IPS-18a (cell line): ENCODE measurements at regions not wholly inside any gene's neighbourhood (a gene's known extent, or its start where the extent isn't known, plus 50 kb on each side); places are given as distances from the start of the nearest gene placed in this dataset.

Experiments
- H3K27ac ChIP-seq: one replicate; pipeline ENCODE4 v1.5.1; 2013; ENCODE audit warnings: low read length
- H3K27me3 ChIP-seq: one replicate; pipeline ENCODE4 v1.6.1; 2013; ENCODE audit warnings: mild to moderate bottlenecking, low read length; ENCODE audit not compliant: control insufficient read depth, insufficient read depth
- H3K36me3 ChIP-seq: one replicate; pipeline ENCODE4 v1.6.1; 2013; ENCODE audit warnings: low read depth, low read length; ENCODE audit not compliant: control insufficient read depth
- H3K4me1 ChIP-seq: one replicate; pipeline ENCODE4 v1.6.1; 2013; ENCODE audit warnings: low read depth, low read length; ENCODE audit not compliant: control insufficient read depth
- H3K4me3 ChIP-seq: one replicate; pipeline ENCODE4 v1.5.1; 2013; ENCODE audit warnings: low read length
- H3K9ac ChIP-seq: one replicate; pipeline ENCODE4 v1.6.1; 2013; ENCODE audit warnings: mild to moderate bottlenecking, low read length, moderate library complexity
- H3K9me3 ChIP-seq: one replicate; pipeline ENCODE4 v1.6.1; 2013; ENCODE audit warnings: low read depth, low read length; ENCODE audit not compliant: control insufficient read depth

DNA sequence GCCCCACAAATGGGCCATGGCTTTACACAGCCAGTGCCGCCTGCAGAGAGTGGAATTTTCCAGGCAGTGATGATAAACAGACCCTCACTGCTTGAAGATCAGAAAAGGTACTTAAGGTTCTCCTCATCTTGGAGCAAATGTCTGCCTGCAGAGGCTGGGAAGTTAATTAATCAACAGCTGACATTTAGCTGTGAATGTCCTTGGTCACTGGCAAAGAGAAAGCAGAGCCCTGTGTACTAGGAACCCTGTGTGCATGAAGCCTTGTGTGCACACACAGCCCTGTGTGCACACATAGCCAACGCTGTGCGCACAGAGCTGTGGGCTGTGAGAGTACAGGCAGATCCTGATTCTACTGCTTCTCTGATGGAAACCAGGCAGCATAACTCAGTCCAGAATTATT lies 291.6 kb upstream of the MKI67 start:
- H3K4me1 ChIP-seq = peaks cover 7% of the 10 kb centered on the region
- no peak overlapping the region for H3K4me3 ChIP-seq
- no peaks in the 10 kb centered on the region for H3K36me3 ChIP-seq
- H3K9me3 ChIP-seq = no peaks in the 10 kb centered on the region
- no peaks in the 10 kb centered on the region for H3K27me3 ChIP-seq
- no peak overlapping the region for H3K9ac ChIP-seq
- no peak overlapping the region for H3K27ac ChIP-seq

DNA sequence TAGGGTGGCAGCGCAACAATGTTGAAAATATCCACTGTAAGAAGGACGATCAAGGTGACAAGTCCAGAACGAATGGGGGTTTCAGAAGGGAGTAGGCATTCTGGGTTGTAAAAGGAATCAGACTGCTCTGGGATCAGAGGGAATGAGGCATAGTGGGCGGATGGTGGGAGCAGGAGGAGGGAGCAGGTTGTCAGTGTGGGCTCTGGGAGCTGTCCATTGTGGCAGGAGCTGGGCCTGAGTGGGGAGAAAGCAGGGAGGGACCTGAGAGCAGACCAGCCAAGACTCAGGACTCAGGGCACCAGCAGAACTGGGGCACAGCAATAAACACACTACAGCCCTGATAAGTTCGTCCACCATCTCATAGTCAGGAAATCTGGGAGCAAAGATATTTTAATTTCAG lies 292.6 kb upstream of the MKI67 start:
- Histone ChIP-seq H3K36me3 (no peaks in the 10 kb centered on the region), H3K4me1 (peaks cover 7% of the 10 kb centered on the region), H3K9me3 (no peaks in the 10 kb centered on the region), H3K9ac (no peak overlapping the region), H3K4me3 (no peak overlapping the region), H3K27me3 (no peaks in the 10 kb centered on the region), H3K27ac (no peak overlapping the region)

DNA sequence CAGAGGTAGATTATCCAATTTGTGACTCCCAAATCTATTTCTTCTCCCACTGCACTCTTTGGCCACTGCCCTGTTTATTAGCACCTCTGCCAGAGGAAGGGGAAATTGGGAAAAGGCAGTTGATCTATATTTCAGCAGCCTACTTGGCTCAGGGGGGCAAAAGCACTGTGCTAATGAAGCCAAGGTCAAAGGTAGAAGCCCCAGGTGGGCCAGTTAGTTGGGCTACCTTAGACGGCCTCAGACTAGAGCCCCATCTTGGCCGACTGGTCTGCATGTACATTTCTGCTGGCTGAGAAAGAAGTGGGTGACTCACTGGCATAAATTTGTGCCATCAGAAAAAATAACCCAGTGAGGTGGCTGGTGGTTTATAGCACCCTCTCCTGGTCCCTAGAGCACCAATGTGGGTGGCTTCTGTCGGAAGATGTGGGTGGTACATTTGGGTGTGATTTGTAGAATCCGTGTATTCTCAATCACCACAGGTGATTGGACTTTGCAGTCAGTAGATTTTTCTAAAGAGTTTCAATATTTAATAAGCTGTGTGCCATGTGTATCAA lies 293.3 kb upstream of the MKI67 start:
- Histone ChIP-seq H3K9me3 (no peaks in the 10 kb centered on the region), H3K27me3 (no peaks in the 10 kb centered on the region), H3K27ac (no peak overlapping the region), H3K4me3 (no peak overlapping the region), H3K36me3 (no peaks in the 10 kb centered on the region), H3K4me1 (peaks cover 3% of the 10 kb centered on the region), H3K9ac (no peak overlapping the region)

DNA sequence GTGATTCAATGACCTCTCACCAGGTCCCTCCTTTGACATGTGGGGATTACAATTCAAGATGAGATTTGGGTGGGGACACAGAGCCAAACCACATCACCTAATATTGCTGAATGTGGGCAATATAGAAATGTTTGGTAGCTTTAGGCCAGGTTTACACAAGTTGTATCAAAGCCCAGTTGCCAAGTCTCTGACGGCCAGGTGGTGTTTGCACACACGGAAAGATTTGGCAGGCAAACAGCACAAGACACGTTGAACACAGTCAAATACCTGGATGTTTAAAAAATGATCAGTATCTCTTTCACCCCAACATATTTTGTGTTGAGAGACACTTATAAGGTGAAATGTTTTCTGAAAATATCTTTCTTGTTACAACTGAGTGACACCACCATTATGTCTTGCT lies 294.4 kb upstream of the MKI67 start:
- Histone ChIP-seq H3K4me1 (no peaks in the 10 kb centered on the region), H3K27ac (no peak overlapping the region), H3K36me3 (no peaks in the 10 kb centered on the region), H3K9ac (no peak overlapping the region), H3K4me3 (no peak overlapping the region), H3K27me3 (no peaks in the 10 kb centered on the region), H3K9me3 (no peaks in the 10 kb centered on the region)

DNA sequence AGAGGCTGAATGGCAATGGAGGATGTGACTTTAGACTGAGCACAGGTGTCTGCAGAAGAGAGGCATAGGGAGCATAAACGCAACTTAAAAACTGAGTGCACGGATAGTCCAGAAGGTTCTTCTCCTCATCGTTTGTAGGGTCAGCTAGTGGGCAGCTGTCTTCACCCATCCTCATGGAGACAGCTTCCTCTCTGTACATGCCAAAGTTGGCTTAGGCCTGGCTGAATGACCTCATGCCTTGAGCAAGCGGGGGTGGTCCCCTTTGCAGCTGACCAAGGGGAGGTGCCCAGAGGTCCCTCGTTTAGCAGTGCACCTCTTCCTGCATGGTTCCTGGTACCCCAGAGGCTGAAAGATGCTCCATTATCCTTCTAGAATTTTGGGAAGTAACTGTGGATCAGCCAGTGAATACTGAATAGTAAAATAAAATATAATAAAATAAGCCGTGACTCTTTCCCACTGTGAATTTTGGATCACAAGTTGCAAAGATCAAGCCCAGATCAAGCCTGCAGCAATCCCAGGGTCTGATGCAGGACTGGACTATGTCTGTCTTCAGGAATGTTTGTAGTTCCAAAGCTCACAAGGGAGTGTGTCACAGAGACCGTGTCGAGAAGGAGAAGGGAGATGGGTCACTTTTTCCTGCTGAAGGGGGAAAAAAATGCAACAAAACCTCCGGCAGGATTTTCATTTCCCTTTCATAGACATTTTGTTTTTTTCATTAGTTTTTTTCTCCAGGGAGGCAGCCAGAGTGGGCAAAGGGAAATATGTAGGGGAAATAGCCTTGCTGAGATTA lies 295.3 kb upstream of the MKI67 start:
- Histone ChIP-seq H3K27ac (no peak overlapping the region), H3K4me1 (no peaks in the 10 kb centered on the region), H3K27me3 (no peaks in the 10 kb centered on the region), H3K9ac (no peak overlapping the region), H3K4me3 (no peak overlapping the region), H3K9me3 (no peaks in the 10 kb centered on the region), H3K36me3 (no peaks in the 10 kb centered on the region)

DNA sequence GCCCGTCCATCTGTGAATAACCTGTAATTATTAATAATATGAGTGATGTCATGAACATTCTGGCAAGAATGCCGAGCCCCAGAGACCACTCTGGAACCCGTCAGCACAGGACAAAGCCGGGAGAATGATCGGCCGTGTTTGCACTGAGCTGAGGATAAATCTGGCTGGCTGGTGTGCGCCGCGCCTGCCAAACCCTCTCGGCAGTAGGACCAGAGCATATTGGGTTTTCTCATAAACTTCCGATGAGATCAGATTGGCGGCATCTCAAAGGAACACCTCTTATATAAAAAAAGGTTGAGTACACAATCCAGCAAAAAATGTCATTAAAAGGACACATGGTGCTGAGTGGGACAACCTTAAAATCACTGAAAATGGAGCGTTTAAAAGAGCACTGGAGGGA lies 296.0 kb upstream of the MKI67 start:
- no peak overlapping the region for H3K4me3 ChIP-seq
- H3K27ac ChIP-seq = no peak overlapping the region
- no peaks in the 10 kb centered on the region for H3K36me3 ChIP-seq
- no peak overlapping the region for H3K9ac ChIP-seq
- H3K27me3 ChIP-seq = no peaks in the 10 kb centered on the region
- H3K4me1 ChIP-seq = no peaks in the 10 kb centered on the region
- no peaks in the 10 kb centered on the region for H3K9me3 ChIP-seq

DNA sequence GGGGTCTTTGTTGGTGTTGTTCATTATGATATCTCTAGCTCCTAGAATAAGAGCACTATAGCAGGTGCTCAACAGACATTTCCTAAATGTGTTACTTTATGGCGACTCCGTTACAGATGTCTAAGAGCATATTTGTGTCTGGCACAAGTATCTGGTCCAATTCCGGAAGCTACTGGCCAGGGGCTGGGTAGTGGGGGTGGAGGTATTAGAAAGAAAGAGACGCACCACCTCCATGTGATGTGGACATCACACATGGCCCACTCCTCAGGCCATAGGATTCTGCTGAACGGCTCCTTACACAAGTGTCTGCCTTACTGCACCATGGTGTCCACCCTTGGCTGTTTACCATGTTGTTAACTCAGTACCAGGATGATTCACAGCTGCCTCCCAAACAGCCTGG lies 296.8 kb upstream of the MKI67 start:
- Histone ChIP-seq H3K36me3 (no peaks in the 10 kb centered on the region), H3K27me3 (no peaks in the 10 kb centered on the region), H3K4me3 (no peak overlapping the region), H3K27ac (no peak overlapping the region), H3K9me3 (no peaks in the 10 kb centered on the region), H3K4me1 (no peaks in the 10 kb centered on the region), H3K9ac (no peak overlapping the region)

DNA sequence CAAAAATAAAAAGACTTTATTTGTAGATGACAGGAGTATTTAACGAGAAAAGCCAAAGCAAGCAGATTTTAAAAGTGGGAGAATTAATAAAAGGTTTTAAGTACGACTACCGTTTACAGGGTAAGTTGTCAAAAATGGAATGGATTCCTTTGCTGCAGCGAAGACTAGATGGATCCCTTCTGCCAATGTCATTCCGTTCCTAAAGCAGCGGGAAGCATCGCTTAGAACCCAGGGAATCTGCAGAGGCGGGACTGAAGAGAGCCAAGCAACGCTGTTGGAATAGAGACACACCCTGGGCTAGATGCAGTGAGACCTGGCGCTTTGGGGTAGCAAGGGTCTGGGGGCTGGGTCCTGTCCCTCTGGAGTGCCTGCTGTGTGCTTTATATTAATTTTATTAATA lies 303.1 kb upstream of the MKI67 start:
- Histone ChIP-seq H3K27ac (no peak overlapping the region), H3K27me3 (no peaks in the 10 kb centered on the region), H3K36me3 (no peaks in the 10 kb centered on the region), H3K4me3 (no peak overlapping the region), H3K9me3 (no peaks in the 10 kb centered on the region), H3K9ac (no peak overlapping the region), H3K4me1 (no peaks in the 10 kb centered on the region)

DNA sequence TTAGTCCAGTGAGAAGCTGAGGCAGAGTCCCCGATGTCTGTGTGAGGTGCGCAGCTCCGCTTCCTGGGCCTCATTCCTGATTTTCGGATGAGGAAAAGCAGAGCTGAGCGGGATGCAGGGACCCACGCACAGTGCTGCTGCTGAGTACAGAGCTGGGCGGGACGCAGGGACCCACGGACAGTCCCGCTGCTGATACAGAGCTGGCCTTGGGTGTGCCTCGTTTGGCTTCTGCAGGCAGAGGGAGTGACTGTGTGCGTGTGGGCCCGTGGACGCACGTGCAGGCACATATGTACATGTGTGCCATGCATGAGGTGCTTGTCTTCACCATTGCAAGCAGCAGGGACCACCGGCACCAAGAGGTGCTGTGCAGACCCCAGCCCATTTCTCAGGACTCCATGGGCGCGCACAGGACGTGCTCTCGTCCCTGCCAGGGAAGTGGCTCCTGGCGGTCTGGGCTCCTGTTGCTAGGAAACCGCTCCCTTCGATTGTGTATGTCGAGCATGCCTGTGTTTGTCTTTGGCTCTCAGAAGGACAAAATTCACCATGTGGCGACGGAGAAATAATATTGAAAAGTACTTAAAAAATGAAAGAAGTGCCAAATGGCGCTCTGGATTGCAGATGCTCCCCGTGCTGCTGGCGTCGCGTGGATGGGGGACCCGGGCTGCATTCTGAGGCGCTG lies 303.8 kb upstream of the MKI67 start:
- no peak overlapping the region for H3K27ac ChIP-seq
- H3K4me1 ChIP-seq = no peaks in the 10 kb centered on the region
- no peaks in the 10 kb centered on the region for H3K36me3 ChIP-seq

DNA sequence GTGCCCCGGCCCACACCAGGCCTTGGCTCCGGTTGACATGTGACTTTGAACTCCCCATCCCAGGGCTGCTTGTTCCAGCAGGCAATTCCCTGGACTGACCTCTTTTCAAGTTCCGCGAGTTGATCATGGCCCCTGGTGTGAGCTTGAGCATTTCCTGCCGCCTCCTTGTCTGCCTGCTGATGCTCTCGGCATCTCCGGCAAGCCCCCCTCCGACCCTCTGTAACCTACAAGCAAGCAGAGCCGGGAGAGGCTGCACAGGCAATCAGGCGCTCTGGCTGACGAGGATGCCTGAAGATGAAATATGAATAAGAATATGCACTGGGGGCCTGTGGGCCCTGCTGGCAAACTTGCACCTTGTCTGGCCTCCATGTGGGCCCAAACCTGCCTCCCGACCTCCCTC lies 304.9 kb upstream of the MKI67 start:
- Histone ChIP-seq H3K4me1 (no peaks in the 10 kb centered on the region), H3K36me3 (no peaks in the 10 kb centered on the region), H3K9me3 (no peaks in the 10 kb centered on the region), H3K27ac (no peak overlapping the region), H3K9ac (no peak overlapping the region), H3K4me3 (no peak overlapping the region), H3K27me3 (no peaks in the 10 kb centered on the region)

More for the DNA sequence above, 303.8 kb upstream of the MKI67 start:
- no peak overlapping the region for H3K4me3 ChIP-seq
- H3K9ac ChIP-seq = no peak overlapping the region
- no peaks in the 10 kb centered on the region for H3K27me3 ChIP-seq
- no peaks in the 10 kb centered on the region for H3K9me3 ChIP-seq

DNA sequence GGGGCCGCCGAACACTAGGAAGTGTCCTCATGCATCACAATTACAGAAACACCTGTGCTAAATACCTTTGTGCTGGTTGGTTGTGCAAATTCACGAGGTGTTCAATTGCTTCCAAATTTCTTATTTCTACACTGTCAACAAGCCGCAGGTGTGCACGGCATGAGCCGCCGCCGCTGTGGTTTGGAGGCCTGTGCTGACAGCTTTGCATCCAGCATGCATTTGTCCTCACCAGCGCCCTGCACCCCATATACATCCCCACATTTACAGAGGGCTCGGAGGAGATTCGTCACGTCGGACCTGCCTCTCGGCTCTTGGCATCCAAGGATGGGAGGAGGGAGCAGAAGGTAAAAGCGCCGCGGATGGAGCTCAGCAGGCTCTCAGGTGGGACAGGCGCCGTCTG lies 305.3 kb upstream of the MKI67 start:
- H3K9ac ChIP-seq = no peak overlapping the region
- no peaks in the 10 kb centered on the region for H3K4me1 ChIP-seq
- H3K36me3 ChIP-seq = no peaks in the 10 kb centered on the region
- no peaks in the 10 kb centered on the region for H3K9me3 ChIP-seq
- H3K27me3 ChIP-seq = no peaks in the 10 kb centered on the region
- H3K4me3 ChIP-seq = no peak overlapping the region
- no peak overlapping the region for H3K27ac ChIP-seq

DNA sequence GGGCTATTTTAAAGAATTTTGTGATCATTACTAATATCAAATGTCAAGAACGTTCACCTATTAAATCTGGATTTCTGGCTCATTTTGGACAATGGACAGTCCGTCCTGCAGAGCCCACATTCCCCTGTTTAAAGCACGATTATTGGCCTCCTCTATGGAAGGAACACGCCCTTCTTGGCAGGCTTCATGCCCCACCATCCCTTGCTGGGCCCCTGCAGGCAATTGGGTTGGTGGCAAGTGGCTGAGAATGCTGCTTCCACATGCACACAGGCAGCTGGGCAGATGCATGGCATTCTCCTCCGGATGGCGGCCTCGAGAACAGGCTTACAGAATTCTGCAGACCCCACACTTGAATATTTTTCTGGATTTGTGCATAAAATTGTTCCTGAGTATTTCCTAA lies 305.8 kb upstream of the MKI67 start:
- Histone ChIP-seq H3K36me3 (no peaks in the 10 kb centered on the region), H3K27ac (no peak overlapping the region), H3K4me3 (no peak overlapping the region), H3K4me1 (no peaks in the 10 kb centered on the region), H3K27me3 (no peaks in the 10 kb centered on the region), H3K9ac (no peak overlapping the region), H3K9me3 (no peaks in the 10 kb centered on the region)
